Endodermal cell (in vitro differentiated cells): ENCODE measurements at regions not wholly inside any gene's neighbourhood (a gene's known extent, or its start where the extent isn't known, plus 50 kb on each side); places are given as distances from the start of the nearest gene placed in this dataset.

Experiments
- DNase-seq: peaks from one replicate; pipeline ENCODE4 v3.0.0-alpha.2; 2017
- H3K27ac ChIP-seq: 2 replicates; pipeline ENCODE4 v1.5.1; 2013; ENCODE audit warnings: mild to moderate bottlenecking, low read depth, low read length, moderate library complexity
- H3K27me3 ChIP-seq: 2 replicates; pipeline ENCODE4 v1.6.1; 2013; ENCODE audit warnings: mild to moderate bottlenecking, low read length, moderate library complexity; ENCODE audit not compliant: insufficient read depth, control insufficient read depth, poor library complexity, severe bottlenecking
- H3K36me3 ChIP-seq: 2 replicates; pipeline ENCODE4 v1.7.0; 2013; ENCODE audit warnings: mild to moderate bottlenecking, low read length, moderate library complexity; ENCODE audit not compliant: control insufficient read depth, insufficient read depth
- H3K4me1 ChIP-seq: one replicate; pipeline ENCODE4 v1.7.0; 2013; ENCODE audit warnings: low read length; ENCODE audit not compliant: control insufficient read depth, insufficient read depth
- H3K4me3 ChIP-seq: 2 replicates; pipeline ENCODE4 v1.5.1; 2013; ENCODE audit warnings: mild to moderate bottlenecking, low read length, moderate library complexity
- H3K9ac ChIP-seq: 2 replicates; pipeline ENCODE4 v1.6.1; 2013; ENCODE audit warnings: mild to moderate bottlenecking, low read length, moderate library complexity; ENCODE audit not compliant: poor library complexity, severe bottlenecking; ENCODE audit errors: extremely low read depth
- H3K9me3 ChIP-seq: 2 replicates; pipeline ENCODE4 v1.6.1; 2013; ENCODE audit warnings: mild to moderate bottlenecking, low read length, moderate library complexity; ENCODE audit not compliant: control insufficient read depth
- H3K27ac Mint-ChIP-seq: 2 replicates; pipeline ENCODE4 v1.8.0; 2020; ENCODE audit warnings: mixed read lengths
- H3K27me3 Mint-ChIP-seq: 2 replicates; pipeline ENCODE4 v1.8.0; 2021; ENCODE audit warnings: mild to moderate bottlenecking, mixed read lengths; ENCODE audit not compliant: insufficient read depth
- H3K36me3 Mint-ChIP-seq: 2 replicates; pipeline ENCODE4 v1.8.0; 2020; ENCODE audit warnings: low read depth, mixed read lengths
- H3K4me1 Mint-ChIP-seq: 2 replicates; pipeline ENCODE4 v1.8.0; 2020; ENCODE audit warnings: mixed read lengths
- H3K4me3 Mint-ChIP-seq: 2 replicates; pipeline ENCODE4 v1.8.0; 2020; ENCODE audit warnings: mild to moderate bottlenecking, moderate library complexity, mixed read lengths
- H3K9me3 Mint-ChIP-seq: 2 replicates; pipeline ENCODE4 v1.8.0; 2020; ENCODE audit warnings: mild to moderate bottlenecking, mixed read lengths
- WGBS, 2 experiments: methylation state at CpG; one replicate each; pipeline versions ENCODE4 v1.1.5 to v1.1.7; 2013; ENCODE audit warnings: missing lambda C conversion rate in 2 of 2, mixed read lengths in 1 of 2; ENCODE audit not compliant: insufficient coverage in 1 of 2, insufficient read length in 1 of 2; 5-methylcytosine and 5-hydroxymethylcytosine counted together
- TF ChIP-seq, protein P1 (sequence below): fragments of 200-600 bp; sonication (generic); conservative IDR thresholded peaks from 2 replicates; pipeline ENCODE4 v1.5.0; 2021; ENCODE audit warnings: antibody characterized with exemption, mild to moderate bottlenecking

DNA sequence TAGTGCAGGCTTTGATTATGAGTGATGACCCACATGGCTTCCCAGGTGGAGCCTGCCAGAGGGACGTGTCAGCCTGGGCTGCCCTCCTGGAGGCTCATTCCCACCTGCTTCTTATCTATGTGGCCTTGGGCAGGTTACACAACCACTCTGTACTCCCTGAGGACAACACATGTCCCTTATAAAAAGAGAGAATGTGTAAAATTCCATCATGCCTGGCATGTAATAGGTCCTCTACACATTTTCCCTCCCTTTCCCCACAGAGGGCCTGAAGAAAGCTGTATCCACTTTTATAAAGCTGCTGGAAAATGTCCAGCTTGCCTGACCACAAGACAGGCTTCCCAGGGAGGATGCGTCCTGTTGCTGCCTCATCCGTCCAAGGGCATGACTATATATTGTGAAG, 55.0 kb upstream of the VSTM5 start:
- H3K36me3 ChIP-seq = no peaks in the 10 kb centered on the region
- Mint-ChIP-seq H3K27ac (no peak overlapping the region), H3K36me3 (no peaks in the 10 kb centered on the region), H3K4me3 (no peak overlapping the region), H3K4me1 (peaks cover 38% of the 10 kb centered on the region), H3K27me3 (peaks cover 24% of the 10 kb centered on the region), H3K9me3 (peaks cover 5% of the 10 kb centered on the region)
- no peak overlapping the region for H3K9ac ChIP-seq
- TF ChIP-seq, protein P1, sequence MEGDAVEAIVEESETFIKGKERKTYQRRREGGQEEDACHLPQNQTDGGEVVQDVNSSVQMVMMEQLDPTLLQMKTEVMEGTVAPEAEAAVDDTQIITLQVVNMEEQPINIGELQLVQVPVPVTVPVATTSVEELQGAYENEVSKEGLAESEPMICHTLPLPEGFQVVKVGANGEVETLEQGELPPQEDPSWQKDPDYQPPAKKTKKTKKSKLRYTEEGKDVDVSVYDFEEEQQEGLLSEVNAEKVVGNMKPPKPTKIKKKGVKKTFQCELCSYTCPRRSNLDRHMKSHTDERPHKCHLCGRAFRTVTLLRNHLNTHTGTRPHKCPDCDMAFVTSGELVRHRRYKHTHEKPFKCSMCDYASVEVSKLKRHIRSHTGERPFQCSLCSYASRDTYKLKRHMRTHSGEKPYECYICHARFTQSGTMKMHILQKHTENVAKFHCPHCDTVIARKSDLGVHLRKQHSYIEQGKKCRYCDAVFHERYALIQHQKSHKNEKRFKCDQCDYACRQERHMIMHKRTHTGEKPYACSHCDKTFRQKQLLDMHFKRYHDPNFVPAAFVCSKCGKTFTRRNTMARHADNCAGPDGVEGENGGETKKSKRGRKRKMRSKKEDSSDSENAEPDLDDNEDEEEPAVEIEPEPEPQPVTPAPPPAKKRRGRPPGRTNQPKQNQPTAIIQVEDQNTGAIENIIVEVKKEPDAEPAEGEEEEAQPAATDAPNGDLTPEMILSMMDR = no peak
- no peak overlapping the region for H3K4me3 ChIP-seq
- no peak for DNase-seq
- WGBS, 2 experiments = 67 to 97% methylated on average over 1 to 3 of the region's 3 CpGs
- peaks cover 25% of the 10 kb centered on the region for H3K4me1 ChIP-seq
- H3K27ac ChIP-seq = no peak overlapping the region
- H3K9me3 ChIP-seq = no peaks in the 10 kb centered on the region
- H3K27me3 ChIP-seq = peaks cover 40% of the 10 kb centered on the region

DNA sequence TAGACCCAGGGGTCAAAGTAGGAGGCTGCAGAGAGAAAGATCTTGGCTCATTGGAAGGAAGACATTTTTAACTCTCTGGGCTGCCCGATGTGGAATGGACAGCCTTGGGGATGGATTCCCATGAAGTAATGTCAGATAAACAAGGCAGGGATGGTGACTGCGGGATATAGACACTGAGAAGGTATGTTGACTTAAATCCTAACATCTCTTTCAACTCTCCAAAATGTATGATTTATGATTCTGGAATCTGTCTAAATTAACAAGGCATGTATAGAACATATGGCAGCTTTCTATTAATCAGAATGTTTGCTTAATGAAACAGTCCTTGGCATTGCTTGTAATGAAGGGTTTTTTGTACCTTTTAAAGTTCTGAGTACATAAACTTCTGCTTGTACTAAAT, 56.1 kb upstream of the VSTM5 start:
- H3K27me3 ChIP-seq = peaks cover 40% of the 10 kb centered on the region
- TF ChIP-seq, protein P1 = no peak
- H3K4me1 ChIP-seq = peaks cover 26% of the 10 kb centered on the region
- H3K4me1 Mint-ChIP-seq = peaks cover 38% of the 10 kb centered on the region
- H3K27ac ChIP-seq = no peak overlapping the region
- no peak overlapping the region for H3K4me3 ChIP-seq
- peaks cover 21% of the 10 kb centered on the region for H3K27me3 Mint-ChIP-seq
- no peaks in the 10 kb centered on the region for H3K9me3 Mint-ChIP-seq
- no peak overlapping the region for H3K4me3 Mint-ChIP-seq
- no peak for DNase-seq
- H3K36me3 ChIP-seq = no peaks in the 10 kb centered on the region
- no peak overlapping the region for H3K9ac ChIP-seq
- H3K36me3 Mint-ChIP-seq = no peaks in the 10 kb centered on the region
- H3K9me3 ChIP-seq = no peaks in the 10 kb centered on the region
- H3K27ac Mint-ChIP-seq = no peak overlapping the region
- WGBS, 2 experiments = 92 to 100% methylated on average over 2 of the region's 2 CpGs

DNA sequence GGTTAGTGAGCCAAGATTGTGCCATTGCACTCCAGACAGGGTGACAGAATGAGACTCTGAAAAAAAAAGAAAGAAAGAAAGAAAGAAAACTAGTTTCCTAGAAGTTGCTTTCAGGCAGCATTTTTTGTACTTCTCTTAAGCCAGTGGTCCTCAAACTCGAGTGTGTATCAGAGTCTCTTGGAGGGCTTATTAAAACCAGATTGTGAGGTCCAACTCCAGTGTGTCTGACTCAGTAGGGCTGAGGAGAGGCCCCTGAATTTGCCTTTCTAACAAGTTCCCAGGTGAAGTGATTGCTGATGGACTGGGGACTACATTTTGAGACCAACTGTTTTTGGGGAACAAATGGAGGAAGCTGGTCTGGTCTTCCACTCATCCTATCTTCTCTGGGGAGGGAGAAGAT, 57.5 kb upstream of the VSTM5 start:
- no peak for DNase-seq
- 76 to 80% methylated on average over 1 of the region's 1 CpG for WGBS, 2 experiments
- no peak overlapping the region for H3K4me3 Mint-ChIP-seq
- H3K4me1 ChIP-seq = peaks cover 26% of the 10 kb centered on the region
- no peaks in the 10 kb centered on the region for H3K36me3 Mint-ChIP-seq
- H3K27me3 ChIP-seq = peaks cover 40% of the 10 kb centered on the region
- no peak overlapping the region for H3K27ac Mint-ChIP-seq
- H3K9me3 Mint-ChIP-seq = no peaks in the 10 kb centered on the region
- H3K27ac ChIP-seq = no peak overlapping the region
- peaks cover 35% of the 10 kb centered on the region for H3K4me1 Mint-ChIP-seq
- H3K36me3 ChIP-seq = no peaks in the 10 kb centered on the region
- TF ChIP-seq, protein P1 = no peak
- H3K4me3 ChIP-seq = no peak overlapping the region
- H3K27me3 Mint-ChIP-seq = peaks cover 21% of the 10 kb centered on the region
- H3K9me3 ChIP-seq = no peaks in the 10 kb centered on the region
- H3K9ac ChIP-seq = no peak overlapping the region
